ENCODE measurements at regions not wholly inside any gene's neighbourhood (a gene's known extent, or its start where the extent isn't known, plus 50 kb on each side); places are given as distances from the start of the nearest gene placed in this dataset.

GRCh38 chr2:52934920-52935640, 832.5 kb upstream of the CHAC2 start:
- Histone ChIP-seq H3K9me3 (ENCODE audit: control insufficient read depth in 3 of 3, low read length in 3 of 3) (no peaks in the 10 kb centered on the region), H3K9ac (ENCODE audit: low read depth in 1 of 3, low read length in 3 of 3) (no peak overlapping the region), H3K27ac (ENCODE audit: low read depth, low read length) (no peak overlapping the region), H3K4me3 (ENCODE audit: low read length in 3 of 3) (no peak overlapping the region), H3K36me3 (ENCODE audit: control insufficient read depth in 3 of 3, insufficient read depth in 3 of 3, low read length in 3 of 3) (no peaks in the 10 kb centered on the region), H3K27me3 (ENCODE audit: control insufficient read depth in 3 of 3, insufficient read depth in 3 of 3, low read length in 3 of 3) (no peaks in the 10 kb centered on the region), H3K4me1 (ENCODE audit: control insufficient read depth in 3 of 3, insufficient read depth in 3 of 3, low read length in 3 of 3) (no peaks in the 10 kb centered on the region)

GRCh38 chr2:52934323-52934898, 833.2 kb upstream of the CHAC2 start:
- H3K4me3 ChIP-seq (ENCODE audit: low read length in 3 of 3), result no peak overlapping the region
- H3K9me3 ChIP-seq (ENCODE audit: control insufficient read depth in 3 of 3, low read length in 3 of 3), result peaks cover 0 to 1% (median 0%) of the 10 kb centered on the region in 3 donors
- H3K27me3 ChIP-seq (ENCODE audit: control insufficient read depth in 3 of 3, insufficient read depth in 3 of 3, low read length in 3 of 3), result no peaks in the 10 kb centered on the region
- H3K9ac ChIP-seq (ENCODE audit: low read depth in 1 of 3, low read length in 3 of 3), result no peak overlapping the region
- H3K27ac ChIP-seq (ENCODE audit: low read depth, low read length), result no peak overlapping the region
- no peaks in the 10 kb centered on the region for H3K4me1 ChIP-seq (ENCODE audit: control insufficient read depth in 3 of 3, insufficient read depth in 3 of 3, low read length in 3 of 3)
- H3K36me3 ChIP-seq (ENCODE audit: control insufficient read depth in 3 of 3, insufficient read depth in 3 of 3, low read length in 3 of 3), result no peaks in the 10 kb centered on the region

- H3K27me3 ChIP-seq (ENCODE audit: control insufficient read depth in 3 of 3, insufficient read depth in 3 of 3, low read length in 3 of 3), result no peaks in the 10 kb centered on the region
- no peak overlapping the region for H3K27ac ChIP-seq (ENCODE audit: low read depth, low read length)
- H3K9me3 ChIP-seq (ENCODE audit: control insufficient read depth in 3 of 3, low read length in 3 of 3), result peaks cover 0 to 2% (median 0%) of the 10 kb centered on the region in 3 donors
- H3K4me3 ChIP-seq (ENCODE audit: low read length in 3 of 3), result no peak overlapping the region
- H3K36me3 ChIP-seq (ENCODE audit: control insufficient read depth in 3 of 3, insufficient read depth in 3 of 3, low read length in 3 of 3), result no peaks in the 10 kb centered on the region
- H3K9ac ChIP-seq (ENCODE audit: low read depth in 1 of 3, low read length in 3 of 3), result no peak overlapping the region
- H3K4me1 ChIP-seq (ENCODE audit: control insufficient read depth in 3 of 3, insufficient read depth in 3 of 3, low read length in 3 of 3), result no peaks in the 10 kb centered on the region
Observed at GRCh38 chr2:52933878-52934277, 833.7 kb upstream of the CHAC2 start.

GRCh38 chr2:52931660-52932059, 835.9 kb upstream of the CHAC2 start:
- H3K4me3 ChIP-seq (ENCODE audit: low read length in 3 of 3), result no peak overlapping the region
- no peaks in the 10 kb centered on the region for H3K4me1 ChIP-seq (ENCODE audit: control insufficient read depth in 3 of 3, insufficient read depth in 3 of 3, low read length in 3 of 3)

GRCh38 chr2:52929412-52929811, 838.2 kb upstream of the CHAC2 start:
- Histone ChIP-seq H3K36me3 (ENCODE audit: control insufficient read depth in 3 of 3, insufficient read depth in 3 of 3, low read length in 3 of 3) (no peaks in the 10 kb centered on the region), H3K9ac (ENCODE audit: low read depth in 1 of 3, low read length in 3 of 3) (no peak overlapping the region), H3K4me3 (ENCODE audit: low read length in 3 of 3) (no peak overlapping the region), H3K27ac (ENCODE audit: low read depth, low read length) (no peak overlapping the region), H3K9me3 (ENCODE audit: control insufficient read depth in 3 of 3, low read length in 3 of 3) (peaks cover 0 to 2% (median 0%) of the 10 kb centered on the region in 3 donors), H3K27me3 (ENCODE audit: control insufficient read depth in 3 of 3, insufficient read depth in 3 of 3, low read length in 3 of 3) (no peaks in the 10 kb centered on the region), H3K4me1 (ENCODE audit: control insufficient read depth in 3 of 3, insufficient read depth in 3 of 3, low read length in 3 of 3) (no peaks in the 10 kb centered on the region)

More at GRCh38 chr2:52931660-52932059, 835.9 kb upstream of the CHAC2 start:
- Histone ChIP-seq H3K36me3 (ENCODE audit: control insufficient read depth in 3 of 3, insufficient read depth in 3 of 3, low read length in 3 of 3) (no peaks in the 10 kb centered on the region), H3K27ac (ENCODE audit: low read depth, low read length) (no peak overlapping the region), H3K27me3 (ENCODE audit: control insufficient read depth in 3 of 3, insufficient read depth in 3 of 3, low read length in 3 of 3) (no peaks in the 10 kb centered on the region), H3K9ac (ENCODE audit: low read depth in 1 of 3, low read length in 3 of 3) (no peak overlapping the region), H3K9me3 (ENCODE audit: control insufficient read depth in 3 of 3, low read length in 3 of 3) (peaks cover 0 to 2% (median 0%) of the 10 kb centered on the region in 3 donors)

- Histone ChIP-seq H3K27ac (ENCODE audit: low read depth, low read length) (no peak overlapping the region), H3K9ac (ENCODE audit: low read depth in 1 of 3, low read length in 3 of 3) (no peak overlapping the region), H3K36me3 (ENCODE audit: control insufficient read depth in 3 of 3, insufficient read depth in 3 of 3, low read length in 3 of 3) (no peaks in the 10 kb centered on the region), H3K9me3 (ENCODE audit: control insufficient read depth in 3 of 3, low read length in 3 of 3) (no peaks in the 10 kb centered on the region), H3K4me3 (ENCODE audit: low read length in 3 of 3) (no peak overlapping the region), H3K4me1 (ENCODE audit: control insufficient read depth in 3 of 3, insufficient read depth in 3 of 3, low read length in 3 of 3) (no peaks in the 10 kb centered on the region), H3K27me3 (ENCODE audit: control insufficient read depth in 3 of 3, insufficient read depth in 3 of 3, low read length in 3 of 3) (no peaks in the 10 kb centered on the region)
Observed at GRCh38 chr2:52919673-52920072, 847.9 kb upstream of the CHAC2 start.

- H3K4me1 ChIP-seq (ENCODE audit: control insufficient read depth in 3 of 3, insufficient read depth in 3 of 3, low read length in 3 of 3), result no peaks in the 10 kb centered on the region
- H3K9me3 ChIP-seq (ENCODE audit: control insufficient read depth in 3 of 3, low read length in 3 of 3), result no peaks in the 10 kb centered on the region
- no peak overlapping the region for H3K4me3 ChIP-seq (ENCODE audit: low read length in 3 of 3)
- H3K27ac ChIP-seq (ENCODE audit: low read depth, low read length), result no peak overlapping the region
- H3K36me3 ChIP-seq (ENCODE audit: control insufficient read depth in 3 of 3, insufficient read depth in 3 of 3, low read length in 3 of 3), result no peaks in the 10 kb centered on the region
- H3K9ac ChIP-seq (ENCODE audit: low read depth in 1 of 3, low read length in 3 of 3), result no peak overlapping the region
- no peaks in the 10 kb centered on the region for H3K27me3 ChIP-seq (ENCODE audit: control insufficient read depth in 3 of 3, insufficient read depth in 3 of 3, low read length in 3 of 3)
Observed at GRCh38 chr2:52918551-52918950, 849.1 kb upstream of the CHAC2 start.

- Histone ChIP-seq H3K9me3 (ENCODE audit: control insufficient read depth in 3 of 3, low read length in 3 of 3) (no peaks in the 10 kb centered on the region), H3K4me1 (ENCODE audit: control insufficient read depth in 3 of 3, insufficient read depth in 3 of 3, low read length in 3 of 3) (no peaks in the 10 kb centered on the region), H3K9ac (ENCODE audit: low read depth in 1 of 3, low read length in 3 of 3) (no peak overlapping the region), H3K27me3 (ENCODE audit: control insufficient read depth in 3 of 3, insufficient read depth in 3 of 3, low read length in 3 of 3) (no peaks in the 10 kb centered on the region), H3K4me3 (ENCODE audit: low read length in 3 of 3) (no peak overlapping the region), H3K27ac (ENCODE audit: low read depth, low read length) (no peak overlapping the region), H3K36me3 (ENCODE audit: control insufficient read depth in 3 of 3, insufficient read depth in 3 of 3, low read length in 3 of 3) (no peaks in the 10 kb centered on the region)
Observed at GRCh38 chr2:52916981-52917380, 850.6 kb upstream of the CHAC2 start.

- H3K27me3 ChIP-seq (ENCODE audit: control insufficient read depth in 3 of 3, insufficient read depth in 3 of 3, low read length in 3 of 3), result no peaks in the 10 kb centered on the region
- no peak overlapping the region for H3K4me3 ChIP-seq (ENCODE audit: low read length in 3 of 3)
- H3K27ac ChIP-seq (ENCODE audit: low read depth, low read length), result no peak overlapping the region
- H3K36me3 ChIP-seq (ENCODE audit: control insufficient read depth in 3 of 3, insufficient read depth in 3 of 3, low read length in 3 of 3), result no peaks in the 10 kb centered on the region
- no peak overlapping the region for H3K9ac ChIP-seq (ENCODE audit: low read depth in 1 of 3, low read length in 3 of 3)
- no peaks in the 10 kb centered on the region for H3K4me1 ChIP-seq (ENCODE audit: control insufficient read depth in 3 of 3, insufficient read depth in 3 of 3, low read length in 3 of 3)
- no peaks in the 10 kb centered on the region for H3K9me3 ChIP-seq (ENCODE audit: control insufficient read depth in 3 of 3, low read length in 3 of 3)
Observed at GRCh38 chr2:52904355-52904891, 863.2 kb upstream of the CHAC2 start.

- Histone ChIP-seq H3K9ac (ENCODE audit: low read depth in 1 of 3, low read length in 3 of 3) (no peak overlapping the region), H3K27me3 (ENCODE audit: control insufficient read depth in 3 of 3, insufficient read depth in 3 of 3, low read length in 3 of 3) (no peaks in the 10 kb centered on the region), H3K9me3 (ENCODE audit: control insufficient read depth in 3 of 3, low read length in 3 of 3) (peaks cover 0 to 4% (median 0%) of the 10 kb centered on the region in 3 donors), H3K4me3 (ENCODE audit: low read length in 3 of 3) (no peak overlapping the region), H3K36me3 (ENCODE audit: control insufficient read depth in 3 of 3, insufficient read depth in 3 of 3, low read length in 3 of 3) (no peaks in the 10 kb centered on the region), H3K4me1 (ENCODE audit: control insufficient read depth in 3 of 3, insufficient read depth in 3 of 3, low read length in 3 of 3) (no peaks in the 10 kb centered on the region), H3K27ac (ENCODE audit: low read depth, low read length) (no peak overlapping the region)
Observed at GRCh38 chr2:52897511-52898044, 870.0 kb upstream of the CHAC2 start.
